ENCODE measurements at regions not wholly inside any gene's neighbourhood (a gene's known extent, or its start where the extent isn't known, plus 50 kb on each side); places are given as distances from the start of the nearest gene placed in this dataset.

DNA sequence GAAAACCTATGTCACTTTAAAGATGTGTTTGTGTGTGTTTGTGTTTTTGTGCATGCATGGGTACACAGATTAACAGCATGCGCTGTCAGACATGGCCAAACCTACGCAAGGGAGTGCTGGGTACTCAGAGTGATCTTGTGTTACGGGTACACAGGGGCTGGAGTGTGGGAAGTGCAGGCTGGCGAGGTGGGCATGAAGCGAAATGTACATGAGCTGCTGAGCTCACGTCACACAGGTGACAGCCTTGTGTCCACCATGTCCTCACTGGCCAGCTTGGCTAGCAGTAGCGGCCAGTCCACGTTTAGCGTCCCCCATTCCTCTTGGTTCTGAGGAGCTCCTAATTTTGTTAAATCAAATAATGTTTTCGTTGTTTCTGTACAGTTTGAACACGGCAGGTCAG is 979.7 kb upstream of the TMEM132C start:
- H3K27me3 ChIP-seq = no peaks in the 10 kb centered on the region
- no peaks in the 10 kb centered on the region for H3K4me1 Mint-ChIP-seq
- no peak overlapping the region for H3K9ac ChIP-seq
- no peaks in the 10 kb centered on the region for H3K36me3 Mint-ChIP-seq
- no peaks in the 10 kb centered on the region for H3K9me3 Mint-ChIP-seq
- H3K27me3 Mint-ChIP-seq (ENCODE audit: insufficient read depth, low read depth) = peaks cover 2% of the 10 kb centered on the region
- H3K9me3 ChIP-seq (ENCODE audit: low read depth) = no peaks in the 10 kb centered on the region
- no peaks in the 10 kb centered on the region for H3K79me2 ChIP-seq (ENCODE audit: low read depth)
- H3K27ac Mint-ChIP-seq = no peak overlapping the region
- no peak for TF ChIP-seq EZH2phosphoT487 (IDR thresholded peaks at IDR 0.05)
- TF ChIP-seq, protein P1, sequence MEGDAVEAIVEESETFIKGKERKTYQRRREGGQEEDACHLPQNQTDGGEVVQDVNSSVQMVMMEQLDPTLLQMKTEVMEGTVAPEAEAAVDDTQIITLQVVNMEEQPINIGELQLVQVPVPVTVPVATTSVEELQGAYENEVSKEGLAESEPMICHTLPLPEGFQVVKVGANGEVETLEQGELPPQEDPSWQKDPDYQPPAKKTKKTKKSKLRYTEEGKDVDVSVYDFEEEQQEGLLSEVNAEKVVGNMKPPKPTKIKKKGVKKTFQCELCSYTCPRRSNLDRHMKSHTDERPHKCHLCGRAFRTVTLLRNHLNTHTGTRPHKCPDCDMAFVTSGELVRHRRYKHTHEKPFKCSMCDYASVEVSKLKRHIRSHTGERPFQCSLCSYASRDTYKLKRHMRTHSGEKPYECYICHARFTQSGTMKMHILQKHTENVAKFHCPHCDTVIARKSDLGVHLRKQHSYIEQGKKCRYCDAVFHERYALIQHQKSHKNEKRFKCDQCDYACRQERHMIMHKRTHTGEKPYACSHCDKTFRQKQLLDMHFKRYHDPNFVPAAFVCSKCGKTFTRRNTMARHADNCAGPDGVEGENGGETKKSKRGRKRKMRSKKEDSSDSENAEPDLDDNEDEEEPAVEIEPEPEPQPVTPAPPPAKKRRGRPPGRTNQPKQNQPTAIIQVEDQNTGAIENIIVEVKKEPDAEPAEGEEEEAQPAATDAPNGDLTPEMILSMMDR (IDR thresholded peaks at IDR 0.05) = no peak
- TF ChIP-seq EZH2 (IDR thresholded peaks at IDR 0.05) = no peak
- no peaks in the 10 kb centered on the region for H3K4me1 ChIP-seq
- no peak overlapping the region for H3K4me3 ChIP-seq
- no peaks in the 10 kb centered on the region for H3F3A ChIP-seq (ENCODE audit: low read depth)
- H3K4me3 Mint-ChIP-seq = no peak overlapping the region
- no peak for DNase-seq (ENCODE audit: low spot score)
- no peaks in the 10 kb centered on the region for H3K36me3 ChIP-seq
- H3K27ac ChIP-seq = no peak overlapping the region
- no peak overlapping the region for H2AFZ ChIP-seq (replicated peaks)
- H4K20me1 ChIP-seq (ENCODE audit: low read depth) = no peaks in the 10 kb centered on the region
- no peak overlapping the region for H3K4me2 ChIP-seq

DNA sequence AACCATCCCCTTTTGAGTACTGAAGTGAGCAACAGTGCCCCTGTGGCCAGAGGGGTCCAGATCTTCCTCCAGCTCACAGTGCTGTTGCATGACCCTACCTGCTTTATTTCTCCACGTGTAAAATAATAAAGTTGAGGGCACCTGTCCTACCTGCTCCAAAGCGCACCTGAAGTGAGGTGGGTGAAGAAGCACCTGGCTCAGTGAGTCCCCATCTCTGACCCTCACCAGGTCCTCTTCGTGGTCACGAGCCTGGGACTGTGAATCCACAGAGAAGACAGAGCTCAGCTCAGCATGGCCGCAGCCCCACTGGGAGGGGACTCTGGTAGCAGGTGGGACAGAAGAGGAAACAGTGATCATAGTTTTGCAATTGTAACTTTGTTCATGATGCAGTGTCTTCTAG is 976.7 kb upstream of the TMEM132C start:
- Histone ChIP-seq H3K4me3 (no peak overlapping the region), H3K27ac (no peak overlapping the region), H3K27me3 (no peaks in the 10 kb centered on the region), H3K9me3 (ENCODE audit: low read depth) (no peaks in the 10 kb centered on the region), H3F3A (ENCODE audit: low read depth) (no peaks in the 10 kb centered on the region), H3K9ac (no peak overlapping the region), H3K36me3 (no peaks in the 10 kb centered on the region), H3K4me2 (no peak overlapping the region), H4K20me1 (ENCODE audit: low read depth) (no peaks in the 10 kb centered on the region), H3K79me2 (ENCODE audit: low read depth) (no peaks in the 10 kb centered on the region), H2AFZ (replicated peaks) (no peak overlapping the region), H3K4me1 (no peaks in the 10 kb centered on the region)
- Mint-ChIP-seq H3K36me3 (no peaks in the 10 kb centered on the region), H3K4me1 (no peaks in the 10 kb centered on the region), H3K27ac (no peak overlapping the region), H3K9me3 (no peaks in the 10 kb centered on the region), H3K27me3 (ENCODE audit: insufficient read depth, low read depth) (no peaks in the 10 kb centered on the region), H3K4me3 (no peak overlapping the region)
- DNase-seq (ENCODE audit: low spot score) = no peak
- no peak for TF ChIP-seq EZH2phosphoT487 (IDR thresholded peaks at IDR 0.05)
- no peak for TF ChIP-seq EZH2 (IDR thresholded peaks at IDR 0.05)
- TF ChIP-seq, protein P1 (IDR thresholded peaks at IDR 0.05) = no peak

DNA sequence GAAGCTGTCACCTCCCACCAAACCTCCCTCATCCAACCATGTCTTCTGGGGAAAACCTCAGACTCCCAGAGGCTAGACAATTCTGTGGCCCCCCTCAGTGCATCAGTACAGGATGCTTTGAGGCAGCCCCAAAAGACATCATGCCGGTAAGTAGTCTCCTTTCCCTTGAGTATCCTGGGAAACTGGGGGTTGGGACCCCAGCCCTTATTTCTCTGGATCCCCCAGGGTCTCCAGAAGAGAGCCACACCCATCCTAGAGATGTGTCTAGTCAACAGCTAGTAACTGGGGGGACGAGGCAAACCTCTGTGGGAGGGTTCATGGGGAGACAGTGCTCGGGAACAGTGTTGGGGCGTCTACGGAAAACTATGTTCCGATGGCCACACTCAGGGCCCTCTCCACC is 974.2 kb upstream of the TMEM132C start:
- no peaks in the 10 kb centered on the region for H3K27me3 ChIP-seq
- H4K20me1 ChIP-seq (ENCODE audit: low read depth) = no peaks in the 10 kb centered on the region
- no peaks in the 10 kb centered on the region for H3F3A ChIP-seq (ENCODE audit: low read depth)
- no peaks in the 10 kb centered on the region for H3K4me1 ChIP-seq
- Mint-ChIP-seq H3K4me3 (no peak overlapping the region), H3K27me3 (ENCODE audit: insufficient read depth, low read depth) (no peaks in the 10 kb centered on the region), H3K27ac (no peak overlapping the region), H3K9me3 (no peaks in the 10 kb centered on the region), H3K36me3 (no peaks in the 10 kb centered on the region), H3K4me1 (peaks cover 3% of the 10 kb centered on the region)
- DNase-seq (ENCODE audit: low spot score) = no peak
- TF ChIP-seq, protein P1 (IDR thresholded peaks at IDR 0.05) = no peak
- no peak overlapping the region for H3K9ac ChIP-seq
- no peaks in the 10 kb centered on the region for H3K36me3 ChIP-seq
- H2AFZ ChIP-seq (replicated peaks) = no peak overlapping the region
- no peak overlapping the region for H3K4me3 ChIP-seq
- H3K79me2 ChIP-seq (ENCODE audit: low read depth) = no peaks in the 10 kb centered on the region
- H3K27ac ChIP-seq = no peak overlapping the region
- no peaks in the 10 kb centered on the region for H3K9me3 ChIP-seq (ENCODE audit: low read depth)
- H3K4me2 ChIP-seq = no peak overlapping the region
